PC-9 (cell line): ENCODE measurements at regions not wholly inside any gene's neighbourhood (a gene's known extent, or its start where the extent isn't known, plus 50 kb on each side); places are given as distances from the start of the nearest gene placed in this dataset.

ENCODE experiments used
- BruUV-seq: library from RNA; stranded (reverse); fragments of 400-500 nt; replicated peaks from 2 replicates; lab custom pipeline; 2021; lab: Mats Ljungman, UMichigan
- CTCF ChIA-PET: fragments of 300-600 bp; sonication (Branson Sonifier 250); formaldehyde crosslinking; loops from one replicate; lab custom pipeline; 2022; ENCODE audit warnings: antibody characterized with exemption; lab: Charles Lee
- POLR2A ChIA-PET: fragments of 300-600 bp; sonication (Branson Sonifier 250); formaldehyde crosslinking; loops from one replicate; lab custom pipeline; 2022; ENCODE audit warnings: antibody characterized with exemption; ENCODE audit not compliant: unreplicated experiment; lab: Charles Lee
- DNase-seq, 2 experiments: peaks; one replicate each; pipeline versions ENCODE4 v3.0.0 to v3.0.0-alpha.2; 2015 to 2022; ENCODE audit warnings: mixed read lengths in 1 of 2
- H2AFZ ChIP-seq: fragments of 200-600 bp; sonication (generic); 2 replicates; pipeline ENCODE4 v1.8.1; 2017; ENCODE audit warnings: antibody characterized with exemption
- H3F3A ChIP-seq: fragments of 200-600 bp; sonication (generic); 2 replicates; pipeline ENCODE4 v1.8.1; 2017; ENCODE audit warnings: antibody characterized with exemption, mild to moderate bottlenecking, low read depth; ENCODE audit not compliant: insufficient read depth
- H3K27ac ChIP-seq: fragments of 200-600 bp; sonication (generic); 2 replicates; pipeline ENCODE4 v1.6.1; 2016; ENCODE audit warnings: mixed run types
- H3K27me3 ChIP-seq: fragments of 200-600 bp; sonication (generic); 2 replicates; pipeline ENCODE4 v1.6.1; 2016; ENCODE audit warnings: low read depth, mixed run types; ENCODE audit not compliant: insufficient read depth
- H3K36me3 ChIP-seq: fragments of 200-600 bp; sonication (generic); 2 replicates; pipeline ENCODE4 v1.6.1; 2016; ENCODE audit warnings: low read depth, mixed run types
- H3K4me1 ChIP-seq: fragments of 200-600 bp; sonication (generic); replicated peaks from 2 replicates; pipeline ENCODE4 v1.6.1; 2016; ENCODE audit warnings: mixed run types; ENCODE audit not compliant: insufficient read depth
- H3K4me2 ChIP-seq: fragments of 200-600 bp; sonication (generic); 2 replicates; pipeline ENCODE4 v1.6.1; 2017; ENCODE audit warnings: mixed run types
- H3K4me3 ChIP-seq: fragments of 200-600 bp; sonication (generic); 2 replicates; pipeline ENCODE4 v1.6.1; 2016; ENCODE audit warnings: mixed run types
- H3K79me2 ChIP-seq: fragments of 200-600 bp; sonication (generic); 2 replicates; pipeline ENCODE4 v1.6.1; 2017; ENCODE audit warnings: low read depth, mixed run types
- H3K9me2 ChIP-seq: fragments of 200-600 bp; sonication (generic); 2 replicates; pipeline ENCODE4 v1.8.1; 2017; ENCODE audit warnings: mild to moderate bottlenecking; ENCODE audit not compliant: insufficient read depth
- H3K9me3 ChIP-seq: fragments of 200-600 bp; sonication (generic); 2 replicates; pipeline ENCODE4 v1.8.1; 2016; ENCODE audit warnings: low read depth; ENCODE audit not compliant: insufficient read depth
- H4K20me1 ChIP-seq: fragments of 200-600 bp; sonication (generic); 2 replicates; pipeline ENCODE4 v1.8.1; 2017; ENCODE audit not compliant: insufficient read depth
- EZH2 ChIP-seq: fragments of 200-600 bp; sonication (generic); IDR thresholded peaks from 2 replicates; pipeline ENCODE4 v1.8.0; 2017; ENCODE audit warnings: antibody characterized with exemption, low read depth
- intact Hi-C: fragments of 100-400 bp; cut with micrococcal nuclease; formaldehyde crosslinking; loops from one replicate; pipeline ENCODE4 v1.10.0; 2022; ENCODE audit not compliant: unreplicated experiment
- TF ChIP-seq, protein P1 (sequence below): fragments of 200-600 bp; sonication (generic); conservative IDR thresholded peaks from 2 replicates; pipeline ENCODE4 v1.6.1; 2017; ENCODE audit warnings: mixed run types, antibody characterized with exemption, mild to moderate bottlenecking, moderate library complexity

DNA sequence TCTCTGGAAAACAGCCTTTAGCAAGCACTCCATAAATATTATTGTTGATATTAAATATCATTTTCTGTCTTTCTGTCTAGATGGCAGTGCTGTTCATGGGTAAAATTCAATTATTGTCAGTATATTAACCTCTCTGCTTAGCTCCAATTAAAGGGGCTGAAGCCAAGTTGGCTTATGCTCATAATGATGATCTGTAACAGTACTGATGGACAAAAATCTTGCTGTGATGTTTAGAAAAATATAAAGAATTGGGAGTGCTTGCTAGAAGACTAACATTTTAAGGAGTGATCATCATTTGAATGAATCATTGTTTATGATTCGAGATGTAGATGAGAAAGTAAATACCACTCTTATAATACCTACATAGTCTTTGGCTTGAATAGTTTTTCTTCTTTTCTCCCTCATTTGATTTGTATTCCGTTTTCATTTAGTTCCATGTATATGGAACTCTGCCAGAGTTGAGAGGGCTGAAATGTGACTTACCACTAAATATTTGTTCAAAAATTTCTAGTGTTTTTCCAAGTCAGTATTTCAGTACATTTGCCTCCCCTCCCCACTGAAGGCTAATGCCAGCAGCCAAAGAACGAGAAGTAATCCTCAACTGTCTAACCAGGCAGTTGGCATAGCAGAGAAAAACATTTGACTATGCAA, 538.3 kb downstream of the CSNK1G3 start:
- intact Hi-C loops = no loop called here
- Histone ChIP-seq H3K27ac (no peak overlapping the region), H3K36me3 (no peaks in the 10 kb centered on the region), H2AFZ (no peak overlapping the region), H3K4me1 (no peaks in the 10 kb centered on the region), H3K27me3 (no peaks in the 10 kb centered on the region), H3K9me3 (no peaks in the 10 kb centered on the region), H3K79me2 (no peaks in the 10 kb centered on the region), H3K4me2 (no peak overlapping the region), H3K9me2 (no peaks in the 10 kb centered on the region; the same call in 1 of the 2 replicates), H3F3A (no peaks in the 10 kb centered on the region), H4K20me1 (no peaks in the 10 kb centered on the region), H3K4me3 (no peak overlapping the region)
- DNase-seq = no peak
- no TSS peak for BruUV-seq
- TF ChIP-seq, protein P1, sequence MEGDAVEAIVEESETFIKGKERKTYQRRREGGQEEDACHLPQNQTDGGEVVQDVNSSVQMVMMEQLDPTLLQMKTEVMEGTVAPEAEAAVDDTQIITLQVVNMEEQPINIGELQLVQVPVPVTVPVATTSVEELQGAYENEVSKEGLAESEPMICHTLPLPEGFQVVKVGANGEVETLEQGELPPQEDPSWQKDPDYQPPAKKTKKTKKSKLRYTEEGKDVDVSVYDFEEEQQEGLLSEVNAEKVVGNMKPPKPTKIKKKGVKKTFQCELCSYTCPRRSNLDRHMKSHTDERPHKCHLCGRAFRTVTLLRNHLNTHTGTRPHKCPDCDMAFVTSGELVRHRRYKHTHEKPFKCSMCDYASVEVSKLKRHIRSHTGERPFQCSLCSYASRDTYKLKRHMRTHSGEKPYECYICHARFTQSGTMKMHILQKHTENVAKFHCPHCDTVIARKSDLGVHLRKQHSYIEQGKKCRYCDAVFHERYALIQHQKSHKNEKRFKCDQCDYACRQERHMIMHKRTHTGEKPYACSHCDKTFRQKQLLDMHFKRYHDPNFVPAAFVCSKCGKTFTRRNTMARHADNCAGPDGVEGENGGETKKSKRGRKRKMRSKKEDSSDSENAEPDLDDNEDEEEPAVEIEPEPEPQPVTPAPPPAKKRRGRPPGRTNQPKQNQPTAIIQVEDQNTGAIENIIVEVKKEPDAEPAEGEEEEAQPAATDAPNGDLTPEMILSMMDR = no peak
- TF ChIP-seq EZH2 = no peak
- POLR2A ChIA-PET = no interaction called here
- CTCF ChIA-PET = no interaction called here

DNA sequence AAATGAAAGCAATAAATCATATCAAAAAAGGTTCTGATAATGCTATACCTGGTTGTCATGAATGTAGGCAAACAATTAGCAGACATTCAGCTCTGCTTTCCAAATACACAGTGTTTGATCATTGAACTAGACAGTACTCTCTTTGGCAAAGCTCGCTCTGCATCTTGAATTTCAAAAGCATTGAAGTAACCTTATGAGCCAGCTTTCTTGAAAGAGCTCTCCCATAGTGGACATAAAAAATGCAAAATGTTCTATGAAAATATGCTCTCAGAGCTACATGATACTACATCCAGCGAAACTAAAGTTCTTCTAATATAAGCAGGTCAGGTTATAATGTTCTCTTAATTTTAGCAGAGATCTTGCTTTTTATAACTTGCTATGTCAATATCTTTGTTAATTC, 533.4 kb downstream of the CSNK1G3 start:
- Histone ChIP-seq H4K20me1 (no peaks in the 10 kb centered on the region), H3K9me3 (no peaks in the 10 kb centered on the region), H3K9me2 (no peaks in the 10 kb centered on the region; the same call in none of the 2 replicates), H3K27ac (no peak overlapping the region), H3K36me3 (no peaks in the 10 kb centered on the region), H3F3A (no peaks in the 10 kb centered on the region), H3K27me3 (no peaks in the 10 kb centered on the region), H3K4me1 (no peaks in the 10 kb centered on the region), H2AFZ (no peak overlapping the region), H3K4me3 (no peak overlapping the region), H3K4me2 (no peak overlapping the region), H3K79me2 (no peaks in the 10 kb centered on the region)
- DNase-seq = no peak
- ChIA-PET POLR2A (no interaction called here), CTCF (no interaction called here)
- intact Hi-C loops = no loop called here
- TF ChIP-seq, protein P1 = no peak
- TF ChIP-seq EZH2 = no peak
- no TSS peak for BruUV-seq

DNA sequence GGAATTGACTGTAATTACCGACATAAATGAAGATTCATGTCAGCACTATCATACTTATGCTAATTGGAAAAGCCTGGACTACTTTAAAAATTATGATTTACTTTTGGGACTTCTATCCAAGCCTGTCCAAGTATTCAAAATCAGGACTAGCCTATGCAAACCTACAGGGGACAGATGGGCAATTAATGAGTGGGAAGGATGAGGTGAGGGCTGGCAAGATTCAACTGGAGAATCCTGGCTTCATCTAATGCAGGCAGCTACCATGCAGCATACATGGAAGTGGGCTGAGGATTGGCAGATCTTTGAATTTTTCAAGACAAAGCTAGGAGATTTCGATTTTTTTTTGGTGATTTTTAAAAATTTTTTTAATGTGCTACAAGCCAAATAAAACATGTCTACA, 532.6 kb downstream of the CSNK1G3 start:
- POLR2A ChIA-PET = no interaction called here
- intact Hi-C loops = no loop called here
- CTCF ChIA-PET = no interaction called here

More for the DNA sequence above, 532.6 kb downstream of the CSNK1G3 start:
- Histone ChIP-seq H3K9me2 (no peaks in the 10 kb centered on the region; the same call in none of the 2 replicates), H3K9me3 (no peaks in the 10 kb centered on the region), H3F3A (no peaks in the 10 kb centered on the region), H3K4me2 (no peak overlapping the region), H3K4me3 (no peak overlapping the region), H3K27ac (no peak overlapping the region), H3K4me1 (no peaks in the 10 kb centered on the region), H4K20me1 (no peaks in the 10 kb centered on the region), H3K36me3 (no peaks in the 10 kb centered on the region), H3K27me3 (no peaks in the 10 kb centered on the region), H2AFZ (no peak overlapping the region), H3K79me2 (no peaks in the 10 kb centered on the region)
- no peak for TF ChIP-seq EZH2
- TF ChIP-seq, protein P1 = no peak
- DNase-seq = no peak
- BruUV-seq = no TSS peak
